Fibroblast of upper back skin (primary cell): ENCODE measurements at regions not wholly inside any gene's neighbourhood (a gene's known extent, or its start where the extent isn't known, plus 50 kb on each side); places are given as distances from the start of the nearest gene placed in this dataset.
"Not testable (repeated sequence)": the region's sequence is repeated elsewhere in the genome, so short reads cannot be mapped to it uniquely, and the experiment has no call there.

Experiments used
- DNase-seq: peaks from one replicate; pipeline ENCODE4 v3.0.0-alpha.2; 2013

GRCh38 chr6:144662812-144663365 is 377.8 kb downstream of the UTRN start:
- DNase-seq, result peak; percentile 39

- no peak for DNase-seq
Observed at GRCh38 chr6:144664281-144664680, 379.1 kb downstream of the UTRN start.

GRCh38 chr6:144664947-144665346 is 379.8 kb downstream of the UTRN start:
- no peak for DNase-seq

- no peak for DNase-seq
Observed at GRCh38 chr6:144665932-144666450, 380.9 kb downstream of the UTRN start.

GRCh38 chr6:144666781-144667180 is 381.6 kb downstream of the UTRN start:
- no peak for DNase-seq

GRCh38 chr6:144667532-144668503 is 382.7 kb downstream of the UTRN start:
- no peak for DNase-seq

GRCh38 chr6:144670259-144670658 is 385.1 kb downstream of the UTRN start:
- not testable (repeated sequence) for DNase-seq

GRCh38 chr6:144673807-144674206 is 388.7 kb downstream of the UTRN start:
- DNase-seq, result no peak

GRCh38 chr6:144675231-144675861 is 390.2 kb downstream of the UTRN start:
- DNase-seq, result peak; percentile 72

GRCh38 chr6:144676310-144676709 is 391.2 kb downstream of the UTRN start:
- DNase-seq, result not testable (repeated sequence)

GRCh38 chr6:144677263-144677662 is 392.1 kb downstream of the UTRN start:
- DNase-seq, result not testable (repeated sequence)

- peak; percentile 35 for DNase-seq
Observed at GRCh38 chr6:144678844-144679243, 393.7 kb downstream of the UTRN start.

GRCh38 chr6:144681334-144681733 is 396.2 kb downstream of the UTRN start:
- DNase-seq, result no peak

- peak; percentile 45 for DNase-seq
Observed at GRCh38 chr6:144683216-144684070, 398.3 kb downstream of the UTRN start.

- no peak for DNase-seq
Observed at GRCh38 chr6:144688713-144689112, 403.6 kb downstream of the UTRN start.

- no peak for DNase-seq
Observed at GRCh38 chr6:144689503-144690040, 404.4 kb downstream of the UTRN start.

- DNase-seq, result no peak
Observed at GRCh38 chr6:144690133-144690532, 405.0 kb downstream of the UTRN start.

GRCh38 chr6:144690666-144691065 is 405.5 kb downstream of the UTRN start:
- no peak for DNase-seq

GRCh38 chr6:144692050-144692449 is 406.9 kb downstream of the UTRN start:
- DNase-seq, result not testable (repeated sequence)

- no peak for DNase-seq
Observed at GRCh38 chr6:144695858-144696533, 410.9 kb downstream of the UTRN start.

GRCh38 chr6:144696610-144697368 is 411.7 kb downstream of the UTRN start:
- no peak for DNase-seq
